Stimulated activated CD4-positive, alpha-beta T cell treated with anti-CD3 and anti-CD28 coated beads, Interleukin-4, amount 100 ng/mL, for 4 hours (primary cell): ENCODE measurements at regions not wholly inside any gene's neighbourhood (a gene's known extent, or its start where the extent isn't known, plus 50 kb on each side); places are given as distances from the start of the nearest gene placed in this dataset.

Experiments used
- DNase-seq, 2 experiments: peaks; one replicate each; pipeline ENCODE4 v3.0.0-alpha.2; 2020

- DNase-seq: no peak
Measured at GRCh38 chr12:31866523-31866922, 92.7 kb upstream of the RESF1 start.

DNA sequence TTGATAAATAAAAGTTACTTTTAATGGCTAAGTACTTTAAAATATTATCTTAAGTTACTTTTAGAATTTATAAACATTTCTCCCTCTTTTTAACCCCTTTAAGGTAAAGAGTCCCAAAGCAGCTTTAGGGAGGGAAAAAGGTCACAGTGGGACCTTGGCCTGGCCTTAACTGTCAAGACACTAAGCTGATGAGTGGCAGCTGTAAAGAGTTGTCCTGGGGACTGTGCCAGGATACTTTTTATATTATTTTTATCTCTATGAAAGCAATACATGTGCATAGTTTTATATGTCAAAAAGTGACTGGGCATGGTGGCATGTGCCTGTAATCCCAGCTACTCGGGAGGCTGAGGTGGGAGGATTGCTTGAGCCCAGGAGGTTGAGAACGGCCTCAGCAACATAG, 94.2 kb upstream of the RESF1 start:
- no peak for DNase-seq

GRCh38 chr12:31861360-31861759, 97.9 kb upstream of the RESF1 start:
- no peak for DNase-seq

- DNase-seq: no peak
Measured at GRCh38 chr12:31860401-31860800, 98.8 kb upstream of the RESF1 start.

DNA sequence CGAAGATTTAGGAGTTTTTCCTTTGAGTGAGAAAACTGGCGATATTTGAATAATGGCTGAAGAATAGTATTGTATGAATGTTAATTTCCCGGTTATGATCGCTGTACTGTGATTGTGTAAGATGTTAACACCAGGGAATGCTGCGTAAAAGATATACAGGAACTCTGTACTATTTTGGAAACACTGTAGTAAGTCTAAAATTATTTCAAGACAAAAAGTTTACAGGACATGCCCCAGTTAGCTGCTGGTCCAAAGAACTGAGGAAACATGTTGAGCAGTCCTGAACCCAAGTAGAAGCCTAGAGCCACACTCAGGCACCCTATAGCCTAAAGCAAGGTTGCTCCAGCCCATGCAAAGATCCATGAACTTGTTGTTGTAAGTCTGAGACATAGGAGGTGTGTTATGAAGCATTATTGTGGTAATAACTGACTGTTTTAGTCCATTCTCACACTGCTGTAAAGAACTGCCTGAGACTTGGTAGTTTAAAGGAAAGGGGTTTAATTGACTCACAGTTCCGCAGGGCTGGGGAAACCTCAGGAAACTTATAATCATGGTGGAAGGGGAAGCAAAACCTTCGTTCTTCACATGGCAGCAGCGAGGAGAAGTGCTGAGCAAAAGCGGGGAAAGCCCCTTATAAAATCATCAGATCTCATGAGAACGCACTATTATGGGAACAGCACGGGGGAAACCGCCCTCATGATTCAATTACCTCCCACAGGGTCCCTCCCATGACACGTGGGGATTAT, 99.8 kb upstream of the RESF1 start:
- DNase-seq: peak in 1 of 2 experiments; percentile 24

GRCh38 chr12:31855427-31855826, 103.8 kb upstream of the RESF1 start:
- DNase-seq: no peak

DNA sequence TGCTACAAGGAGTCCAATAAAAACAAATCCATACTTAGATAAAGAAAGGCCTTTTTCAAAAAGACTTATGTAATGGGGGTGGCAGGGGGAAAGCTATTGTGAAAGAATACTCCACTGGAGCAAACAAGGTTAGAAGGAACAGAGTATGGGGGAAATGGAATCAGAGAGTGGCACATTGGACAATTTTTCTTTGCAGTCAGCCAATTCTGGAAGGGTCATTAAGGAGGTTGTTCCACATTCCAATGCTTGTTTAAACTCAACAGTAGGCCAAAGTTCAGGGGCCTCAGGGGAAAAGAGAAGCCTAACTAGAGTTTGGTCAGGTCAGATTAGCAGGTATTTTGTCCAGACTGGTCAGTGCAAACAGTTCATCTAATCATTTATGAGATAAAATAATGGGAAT, 105.2 kb upstream of the RESF1 start:
- DNase-seq: no peak

DNA sequence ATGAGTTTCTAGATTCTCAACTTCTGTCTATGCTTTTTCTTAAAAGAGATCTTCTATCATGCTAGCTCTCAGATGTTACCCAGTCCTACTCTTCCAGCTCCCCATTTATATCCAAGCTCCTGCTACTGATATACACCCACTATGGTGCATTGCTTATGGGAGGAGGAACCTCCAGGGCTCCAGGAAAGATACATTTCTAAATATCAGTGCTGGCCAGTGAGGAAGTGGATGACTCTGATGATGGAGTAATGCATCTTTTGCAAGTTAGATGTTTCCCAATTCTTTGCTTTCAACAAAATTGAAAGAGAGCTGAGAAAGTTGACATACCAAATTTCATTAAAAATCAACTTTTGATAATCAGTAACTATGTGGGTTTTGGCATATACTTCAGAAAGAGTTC, 105.7 kb upstream of the RESF1 start:
- DNase-seq: no peak

DNA sequence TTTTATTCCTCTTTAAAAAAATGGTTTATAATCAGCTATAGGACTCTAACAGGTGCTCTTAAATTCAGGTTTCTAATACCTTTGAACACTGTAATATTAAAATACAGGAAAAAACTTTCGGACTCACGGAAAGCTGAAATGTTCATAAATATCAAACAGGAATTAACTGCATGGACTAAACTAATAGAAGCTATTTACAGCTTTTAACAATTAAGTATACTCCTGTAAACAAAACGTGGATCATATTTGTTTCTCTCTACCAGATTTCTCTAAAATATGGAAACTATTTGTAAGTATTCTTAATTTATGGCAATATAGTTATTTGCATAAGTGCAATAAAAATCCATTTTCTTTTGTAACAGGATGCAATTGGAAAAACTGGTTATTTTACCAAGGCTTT, 108.9 kb upstream of the RESF1 start:
- DNase-seq: no peak

GRCh38 chr12:31849090-31849687, 110.0 kb upstream of the RESF1 start:
- no peak for DNase-seq

DNA sequence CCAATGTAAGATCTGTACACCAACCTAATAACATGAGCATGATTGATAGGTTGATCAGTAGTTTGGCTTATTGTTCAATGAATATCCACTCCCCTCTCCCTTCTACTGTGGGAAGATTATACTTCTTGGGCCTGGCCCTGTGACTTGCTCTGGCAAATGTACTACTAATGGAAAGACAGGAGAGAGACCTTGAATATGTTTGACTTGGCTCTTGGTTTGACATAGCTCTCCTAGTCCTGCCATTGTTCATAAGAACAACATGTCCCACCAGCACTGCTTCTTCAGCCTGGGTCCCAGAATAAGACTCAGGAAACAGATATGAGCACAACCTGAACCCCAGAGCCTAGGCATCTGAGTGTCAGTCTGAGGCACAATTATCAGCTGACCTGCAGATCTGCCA, 112.8 kb upstream of the RESF1 start:
- DNase-seq: no peak

GRCh38 chr12:31845613-31846322, 113.4 kb upstream of the RESF1 start:
- DNase-seq: no peak

DNA sequence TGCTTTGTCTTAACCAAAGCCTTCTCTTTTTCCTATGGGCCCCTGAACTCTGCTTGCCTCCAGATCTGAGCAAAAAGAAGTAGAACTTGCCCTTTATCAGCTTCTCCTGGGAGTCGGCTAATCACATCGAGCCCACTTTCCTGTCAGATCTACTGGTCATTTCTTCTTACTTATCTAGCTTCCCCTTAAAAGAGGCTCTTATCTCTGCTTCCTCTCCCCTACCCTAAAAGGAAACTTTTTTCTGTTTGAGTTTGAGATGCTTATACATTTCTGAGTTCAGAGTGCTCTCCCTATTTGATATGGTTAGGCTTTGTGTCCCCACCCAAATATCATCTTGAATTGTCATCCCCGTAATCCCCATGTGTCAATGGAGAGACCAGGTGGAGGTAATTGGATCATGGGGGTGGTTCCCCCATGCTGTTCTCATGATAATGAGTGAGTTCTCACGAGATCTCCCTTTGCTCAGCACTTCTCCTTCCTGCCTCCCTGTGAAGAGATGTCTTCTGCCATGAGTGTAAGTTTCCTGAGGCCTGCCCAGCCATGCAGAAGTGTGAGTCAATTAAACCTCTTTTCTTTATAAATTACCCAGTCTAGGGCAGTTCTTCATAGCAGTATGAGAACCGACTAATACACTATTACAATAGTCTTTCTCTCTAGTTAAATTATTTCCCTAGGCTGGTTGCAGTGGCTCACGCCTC, 114.7 kb upstream of the AMN1 start:
- no peak for DNase-seq

GRCh38 chr12:31837913-31838312, 109.1 kb upstream of the AMN1 start:
- DNase-seq: no peak

DNA sequence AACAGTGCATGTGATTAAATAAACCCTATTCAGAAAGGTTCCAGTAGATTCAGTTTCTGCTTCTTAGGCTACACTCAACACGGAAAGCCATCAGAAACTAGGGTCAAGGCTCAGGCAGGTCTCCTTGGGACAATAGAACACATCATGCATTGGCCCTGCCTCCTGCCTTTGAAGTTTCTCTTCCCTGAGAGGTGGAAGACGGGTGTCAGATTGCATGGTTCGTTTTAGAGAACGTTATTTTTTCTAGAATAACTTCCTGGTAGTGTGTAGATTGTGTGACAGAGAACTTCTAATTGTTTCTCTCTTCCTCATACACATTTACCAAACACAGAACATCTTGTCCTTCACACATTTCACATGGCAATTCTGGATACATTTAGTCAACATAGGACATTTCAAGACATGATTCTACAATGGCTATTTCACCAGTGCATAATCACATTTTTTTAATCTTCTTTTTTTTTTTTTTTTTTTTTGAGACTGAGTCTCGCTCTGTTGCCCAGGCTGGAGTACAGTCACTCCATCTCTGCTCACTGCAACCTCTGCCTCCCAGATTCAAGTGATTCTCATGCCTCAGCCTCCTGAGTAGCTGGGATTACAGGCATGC, 106.6 kb upstream of the AMN1 start:
- no peak for DNase-seq

DNA sequence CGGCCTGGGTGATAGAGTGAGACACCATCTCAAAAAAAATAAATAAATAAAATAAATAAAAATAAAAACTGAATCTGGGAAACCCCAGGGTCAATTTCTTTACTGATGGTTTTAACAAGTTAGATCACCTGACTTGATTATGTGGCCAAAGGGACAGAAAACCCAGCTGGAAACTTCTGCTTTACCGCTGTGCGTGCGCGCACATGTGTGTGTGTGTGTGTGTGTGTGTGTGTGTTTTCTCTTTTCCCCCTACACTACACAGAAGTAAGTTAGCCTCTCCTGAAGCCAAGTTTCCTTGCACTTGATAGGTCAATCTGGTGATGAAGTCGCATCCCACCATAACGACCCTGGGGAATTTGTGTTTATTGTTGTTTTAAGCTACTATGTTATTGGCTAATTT, 105.3 kb upstream of the AMN1 start:
- no peak for DNase-seq

GRCh38 chr12:31832740-31833729, 104.2 kb upstream of the AMN1 start:
- DNase-seq: peak in 1 of 2 experiments; percentile 24

DNA sequence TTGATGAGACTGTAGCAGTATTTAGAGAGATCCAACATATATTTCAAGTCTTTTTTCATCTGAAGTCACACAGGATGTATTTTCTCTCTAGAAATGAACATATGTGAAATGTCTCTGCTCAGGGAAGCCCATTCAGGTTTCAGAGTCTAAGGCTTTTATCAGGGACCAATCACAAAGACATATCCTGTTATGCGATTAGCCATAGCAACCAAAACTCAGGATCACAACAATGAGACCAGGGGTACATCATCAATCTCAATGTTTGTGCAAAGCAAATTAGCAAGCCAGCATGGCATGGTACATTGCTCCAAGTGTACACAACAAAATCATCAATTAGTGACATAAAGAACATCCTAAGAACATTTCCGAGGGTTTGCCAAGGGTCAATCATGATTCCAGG, 99.2 kb upstream of the AMN1 start:
- DNase-seq: no peak

- DNase-seq: no peak
Measured at GRCh38 chr12:31822761-31823160, 93.9 kb upstream of the AMN1 start.

GRCh38 chr12:31821484-31821883, 92.7 kb upstream of the AMN1 start:
- DNase-seq: no peak

DNA sequence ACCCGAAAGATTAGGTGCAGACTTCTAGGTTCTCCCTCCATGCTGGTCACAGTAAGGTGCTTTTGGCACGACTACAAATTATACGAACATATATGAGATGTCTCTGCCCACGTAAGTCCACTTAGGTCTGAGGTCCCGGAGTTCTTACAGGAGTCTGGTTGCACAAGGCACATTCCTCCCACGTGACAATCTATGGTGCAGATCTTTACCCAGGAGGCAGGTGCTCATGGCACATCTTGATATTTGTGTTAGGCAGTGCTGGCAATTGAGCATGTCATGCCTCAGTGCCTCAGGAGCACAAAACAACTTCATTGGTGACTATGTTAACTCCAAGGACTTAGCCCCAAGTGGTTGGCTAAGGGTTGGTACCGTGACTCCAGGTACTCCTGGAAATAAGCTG, 92.0 kb upstream of the AMN1 start:
- DNase-seq: no peak

DNA sequence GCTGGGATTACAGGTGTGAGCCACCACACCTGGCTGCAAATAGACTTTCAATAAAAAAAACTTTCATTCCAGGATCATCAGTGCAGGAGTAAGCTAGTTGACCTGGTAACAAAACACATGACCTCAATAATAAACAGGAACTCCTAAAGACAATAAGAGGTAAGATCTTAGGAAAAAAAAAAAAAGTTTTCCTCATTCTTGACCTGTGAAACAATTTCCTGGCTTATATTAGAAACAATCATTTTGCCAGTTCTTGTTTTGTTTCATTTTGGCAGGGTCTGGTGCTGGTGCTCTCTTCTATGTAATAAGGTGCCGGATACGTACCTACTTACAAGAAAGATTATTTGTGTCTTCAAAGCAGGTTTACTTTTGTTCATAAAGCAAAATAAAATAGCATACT, 90.6 kb upstream of the AMN1 start:
- DNase-seq: no peak
